Bronchial epithelial cell (primary cell): ENCODE measurements at regions not wholly inside any gene's neighbourhood (a gene's known extent, or its start where the extent isn't known, plus 50 kb on each side); places are given as distances from the start of the nearest gene placed in this dataset.

Experiments
- DNase-seq: peaks from one replicate; pipeline ENCODE4 v3.0.0-alpha.2; 2010; ENCODE audit warnings: low read depth
- FAIRE-seq: peaks from 2 replicates; lab custom pipeline; 2011; peaks lifted over from hg19 to GRCh38; lab: Jason Lieb, UNC
- H3K27me3 ChIP-seq: 2 replicates; pipeline ENCODE4 v1.5.1; 2011; ENCODE audit warnings: low read length; ENCODE audit not compliant: control insufficient read depth, insufficient read depth
- H3K36me3 ChIP-seq: 2 replicates; pipeline ENCODE4 v1.5.1; 2011; ENCODE audit warnings: low read length; ENCODE audit not compliant: control insufficient read depth, insufficient read depth
- H3K4me3 ChIP-seq: 2 replicates; pipeline ENCODE4 v1.5.1; 2011; ENCODE audit warnings: mild to moderate bottlenecking, low read depth, low read length, control low read depth
- CTCF ChIP-seq: IDR thresholded peaks from 2 replicates; pipeline ENCODE4 v1.5.1; 2011; ENCODE audit warnings: mild to moderate bottlenecking, moderate library complexity, low read length, control low read depth, inconsistent platforms; ENCODE audit not compliant: insufficient read depth, severe bottlenecking

DNA sequence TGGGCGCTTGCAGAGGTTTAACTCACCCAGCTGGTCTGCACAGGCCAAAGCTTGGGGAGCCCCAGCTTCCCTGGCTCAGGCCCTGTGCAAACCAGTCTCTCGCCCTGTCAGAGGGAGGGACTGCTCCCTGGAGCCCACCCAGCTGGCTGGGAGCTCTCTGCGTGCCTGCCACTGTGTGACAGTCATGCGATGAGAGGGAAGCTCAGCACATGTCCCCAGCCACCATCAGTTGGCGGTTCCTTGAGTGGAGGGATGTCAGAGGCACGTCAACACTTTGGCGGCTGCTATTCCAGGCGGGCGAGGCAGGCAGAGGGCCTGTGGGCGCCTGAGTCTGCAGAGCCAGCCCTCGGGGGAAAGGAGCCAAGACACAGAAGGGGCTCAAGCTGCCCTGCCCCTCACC is 324.6 kb downstream of the UACA start:
- no peaks in the 10 kb centered on the region for H3K36me3 ChIP-seq
- FAIRE-seq (no peak), DNase-seq (no peak)
- H3K4me3 ChIP-seq = no peak overlapping the region
- peaks cover 14% of the 10 kb centered on the region for H3K27me3 ChIP-seq
- TF ChIP-seq CTCF = no peak

DNA sequence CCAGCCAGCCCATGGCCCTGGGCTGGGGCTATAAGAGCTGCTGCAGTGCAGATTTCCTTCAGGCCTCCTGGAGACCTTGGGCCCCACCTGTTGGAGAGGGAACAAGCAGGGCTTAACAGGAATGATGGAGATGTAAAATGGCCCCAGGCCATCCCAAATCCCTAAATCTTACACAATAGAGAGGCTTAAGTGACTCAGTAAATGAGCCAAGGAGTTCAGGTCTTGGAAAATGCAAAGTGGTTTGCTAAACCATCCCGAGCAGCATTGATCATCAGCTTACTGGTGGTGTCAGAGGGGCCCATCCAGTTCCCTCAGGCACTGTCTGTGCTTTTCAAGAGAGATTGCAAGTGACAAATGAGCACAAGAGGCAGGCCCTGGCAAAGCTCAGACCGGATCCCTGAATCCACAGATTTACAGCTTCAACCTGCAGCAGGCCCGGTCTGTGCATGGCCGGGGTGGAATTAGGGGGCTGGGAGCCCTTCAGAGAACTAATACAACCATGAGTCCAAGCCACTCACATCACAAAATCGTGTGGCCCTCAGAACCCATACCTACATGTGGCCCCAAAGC is 325.4 kb downstream of the UACA start:
- Histone ChIP-seq H3K27me3 (peaks cover 10% of the 10 kb centered on the region), H3K36me3 (no peaks in the 10 kb centered on the region), H3K4me3 (no peak overlapping the region)
- FAIRE-seq (no peak), DNase-seq (peak; percentile 82)
- peak; percentile 36 for TF ChIP-seq CTCF

- DNase-seq (no peak), FAIRE-seq (no peak)
- Histone ChIP-seq H3K36me3 (no peaks in the 10 kb centered on the region), H3K27me3 (peaks cover 8% of the 10 kb centered on the region), H3K4me3 (no peak overlapping the region)
- no peak for TF ChIP-seq CTCF
Observed at GRCh38 chr15:70437089-70437488, 326.3 kb downstream of the UACA start.

DNA sequence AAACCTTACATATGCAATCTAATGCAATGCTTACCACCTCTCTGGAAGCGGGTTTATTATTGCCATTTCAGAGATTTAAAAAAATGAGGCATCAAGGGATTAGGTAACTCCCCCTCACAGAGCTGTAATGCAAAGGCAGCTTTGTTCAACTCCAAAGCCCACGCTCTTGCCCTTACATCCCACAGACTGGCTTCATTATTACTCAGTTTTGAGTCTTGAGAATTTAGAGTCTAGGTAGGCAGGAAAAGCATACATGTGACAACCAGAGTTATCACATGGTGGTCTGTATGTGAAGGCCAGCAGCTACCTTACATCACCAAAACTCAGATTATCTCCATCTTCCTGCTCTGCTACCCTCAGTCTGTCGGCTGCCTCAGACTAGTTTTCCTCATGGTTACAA is 326.9 kb downstream of the UACA start:
- FAIRE-seq = no peak
- Histone ChIP-seq H3K4me3 (no peak overlapping the region), H3K36me3 (no peaks in the 10 kb centered on the region), H3K27me3 (peaks cover 7% of the 10 kb centered on the region)
- no peak for DNase-seq
- no peak for TF ChIP-seq CTCF

GRCh38 chr15:70435872-70436271 is 327.5 kb downstream of the UACA start:
- FAIRE-seq = peak; percentile 55
- H3K27me3 ChIP-seq = peaks cover 4% of the 10 kb centered on the region
- no peak overlapping the region for H3K4me3 ChIP-seq
- DNase-seq = no peak
- H3K36me3 ChIP-seq = no peaks in the 10 kb centered on the region
- TF ChIP-seq CTCF = no peak

DNA sequence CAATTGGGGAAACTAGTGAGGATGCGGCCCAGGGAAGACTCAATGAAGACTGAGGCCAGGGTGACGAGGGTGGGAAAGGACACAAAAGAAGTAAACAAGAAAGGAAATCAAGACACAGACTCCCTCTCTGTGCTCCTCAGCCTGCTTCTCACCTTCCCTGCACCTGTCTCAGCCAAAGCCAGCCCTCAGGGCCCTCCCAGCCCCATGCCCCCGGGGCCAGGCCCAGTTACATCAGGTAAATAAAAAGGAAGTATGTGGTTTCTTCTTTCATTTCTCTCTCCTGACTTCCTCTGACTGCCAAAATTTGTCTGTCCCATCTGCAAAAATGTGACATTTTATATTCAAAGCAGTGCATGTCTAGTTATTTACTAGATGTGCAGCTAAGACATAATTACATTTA is 328.0 kb downstream of the UACA start:
- Histone ChIP-seq H3K4me3 (no peak overlapping the region), H3K36me3 (no peaks in the 10 kb centered on the region), H3K27me3 (peaks cover 4% of the 10 kb centered on the region)
- TF ChIP-seq CTCF = no peak
- no peak for DNase-seq
- no peak for FAIRE-seq
